HFF-Myc (cell line): ENCODE measurements at regions not wholly inside any gene's neighbourhood (a gene's known extent, or its start where the extent isn't known, plus 50 kb on each side); places are given as distances from the start of the nearest gene placed in this dataset.

Source experiments
- DNase-seq: peaks from one replicate; pipeline ENCODE4 v3.0.0-alpha.2; 2011; ENCODE audit warnings: low read depth; ENCODE audit errors: extremely low read depth
- H3K4me3 ChIP-seq: replicated peaks from 2 replicates; pipeline ENCODE4 v1.5.1; 2011; ENCODE audit warnings: low read depth, mild to moderate bottlenecking, control low read depth, low read length
- TF ChIP-seq, protein P1 (sequence below): IDR thresholded peaks from 2 replicates; pipeline ENCODE4 v1.5.1; 2012; ENCODE audit warnings: mild to moderate bottlenecking, low read depth, low read length, control low read depth; ENCODE audit errors: missing control alignments

DNA sequence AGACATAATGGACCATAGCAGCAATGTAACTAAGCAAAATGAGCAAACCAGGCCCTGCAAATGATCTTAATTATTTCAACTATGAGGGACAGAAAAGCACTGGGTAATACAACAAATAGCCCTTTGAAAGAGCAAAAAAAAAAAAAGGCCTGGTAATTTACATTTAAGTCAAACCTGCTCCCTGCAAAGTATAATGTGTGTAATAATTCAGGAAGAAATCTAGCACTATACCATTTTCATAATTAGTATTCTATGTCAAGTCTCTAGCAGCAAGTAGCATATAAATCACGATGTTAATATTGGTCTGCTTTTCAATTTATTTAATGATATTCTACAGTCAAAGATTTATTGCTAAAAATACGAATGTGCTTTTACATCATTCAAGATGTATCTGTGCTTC, 489.6 kb downstream of the BMP2 start:
- TF ChIP-seq, protein P1, sequence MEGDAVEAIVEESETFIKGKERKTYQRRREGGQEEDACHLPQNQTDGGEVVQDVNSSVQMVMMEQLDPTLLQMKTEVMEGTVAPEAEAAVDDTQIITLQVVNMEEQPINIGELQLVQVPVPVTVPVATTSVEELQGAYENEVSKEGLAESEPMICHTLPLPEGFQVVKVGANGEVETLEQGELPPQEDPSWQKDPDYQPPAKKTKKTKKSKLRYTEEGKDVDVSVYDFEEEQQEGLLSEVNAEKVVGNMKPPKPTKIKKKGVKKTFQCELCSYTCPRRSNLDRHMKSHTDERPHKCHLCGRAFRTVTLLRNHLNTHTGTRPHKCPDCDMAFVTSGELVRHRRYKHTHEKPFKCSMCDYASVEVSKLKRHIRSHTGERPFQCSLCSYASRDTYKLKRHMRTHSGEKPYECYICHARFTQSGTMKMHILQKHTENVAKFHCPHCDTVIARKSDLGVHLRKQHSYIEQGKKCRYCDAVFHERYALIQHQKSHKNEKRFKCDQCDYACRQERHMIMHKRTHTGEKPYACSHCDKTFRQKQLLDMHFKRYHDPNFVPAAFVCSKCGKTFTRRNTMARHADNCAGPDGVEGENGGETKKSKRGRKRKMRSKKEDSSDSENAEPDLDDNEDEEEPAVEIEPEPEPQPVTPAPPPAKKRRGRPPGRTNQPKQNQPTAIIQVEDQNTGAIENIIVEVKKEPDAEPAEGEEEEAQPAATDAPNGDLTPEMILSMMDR = no peak
- no peak for DNase-seq
- H3K4me3 ChIP-seq = no peak overlapping the region

DNA sequence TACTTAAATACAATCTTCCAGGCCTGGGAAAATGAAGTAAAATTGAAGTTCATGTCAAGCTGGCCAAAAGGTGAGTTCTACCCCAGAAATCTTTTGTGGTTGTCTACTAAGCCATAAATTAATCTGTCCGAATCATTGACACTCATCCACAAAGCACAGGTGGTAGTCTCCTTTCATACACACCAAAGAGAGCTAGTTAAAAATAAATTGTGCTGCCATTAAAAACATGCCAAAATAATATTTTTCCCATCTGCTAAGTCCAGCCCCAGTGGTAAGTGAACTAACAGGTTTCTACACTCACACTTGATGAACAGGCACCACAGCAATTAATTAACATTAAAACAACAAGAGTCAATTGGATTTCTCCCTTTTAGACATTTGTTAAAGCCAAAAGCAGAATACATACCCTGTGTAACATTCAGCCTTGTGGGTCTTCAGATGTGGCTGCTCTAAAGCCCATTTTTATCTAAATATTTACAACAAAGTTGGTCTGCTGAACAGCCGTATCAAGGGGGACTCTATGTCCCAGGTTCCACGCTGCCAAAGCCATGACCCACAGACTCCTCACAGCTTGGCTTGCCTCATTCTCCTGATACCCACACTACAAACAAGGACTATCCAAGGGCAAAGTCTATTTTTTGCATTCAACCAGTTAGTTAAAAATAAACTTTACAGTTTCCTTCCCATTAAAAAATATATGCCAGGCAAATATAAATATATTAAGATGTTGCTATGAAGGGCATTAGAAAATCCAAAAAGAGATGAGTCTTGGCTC, 490.4 kb downstream of the BMP2 start:
- TF ChIP-seq, protein P1 = no peak
- no peak for DNase-seq
- H3K4me3 ChIP-seq = no peak overlapping the region

DNA sequence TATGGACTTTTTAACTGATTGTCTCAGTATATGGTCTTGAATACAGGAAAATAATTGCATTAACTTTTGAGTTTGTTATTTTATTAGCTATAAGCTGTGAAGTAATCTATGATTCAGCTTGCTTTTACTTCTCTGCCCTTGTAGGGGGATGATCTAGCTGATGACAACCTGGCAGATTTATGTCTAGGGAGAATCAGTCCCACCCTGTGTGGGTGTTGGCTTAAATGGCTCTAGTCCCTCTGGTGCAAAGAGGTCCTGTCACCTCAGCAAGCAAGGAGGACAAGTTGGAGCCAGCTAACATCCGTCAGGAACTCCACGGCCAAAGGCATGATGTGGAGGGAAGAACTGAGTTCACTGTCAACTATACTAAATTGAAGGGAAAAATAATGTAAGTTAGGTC, 495.3 kb downstream of the BMP2 start:
- DNase-seq = no peak
- TF ChIP-seq, protein P1 = no peak
- H3K4me3 ChIP-seq = no peak overlapping the region

DNA sequence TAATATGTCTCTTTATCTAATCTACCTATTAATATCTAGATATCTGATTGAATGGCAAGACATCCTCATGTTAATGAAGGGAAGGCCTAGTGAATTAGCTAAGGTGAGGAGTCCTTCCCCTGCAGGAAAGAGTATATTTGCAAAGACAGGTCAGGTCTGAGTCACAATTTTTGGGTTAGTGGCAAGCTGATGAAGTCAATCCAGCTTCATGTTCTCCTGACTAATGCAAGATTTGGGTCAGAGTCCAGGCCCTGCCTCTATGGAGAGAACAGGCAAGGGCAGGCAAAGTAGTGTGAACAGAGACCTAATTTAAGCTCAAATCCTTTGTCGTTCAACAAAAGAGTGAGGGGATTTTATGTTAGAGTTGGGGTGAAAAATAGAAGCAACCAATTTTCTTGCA, 496.7 kb downstream of the BMP2 start:
- DNase-seq = no peak
- no peak overlapping the region for H3K4me3 ChIP-seq
- TF ChIP-seq, protein P1 = no peak

GRCh38 chr20:7269452-7269851, 502.0 kb downstream of the BMP2 start:
- TF ChIP-seq, protein P1 = no peak
- no peak for DNase-seq
- no peak overlapping the region for H3K4me3 ChIP-seq

- no peak for DNase-seq
- TF ChIP-seq, protein P1 = no peak
- H3K4me3 ChIP-seq = no peak overlapping the region
Measured at GRCh38 chr20:7272512-7272911, 505.0 kb downstream of the BMP2 start.

DNA sequence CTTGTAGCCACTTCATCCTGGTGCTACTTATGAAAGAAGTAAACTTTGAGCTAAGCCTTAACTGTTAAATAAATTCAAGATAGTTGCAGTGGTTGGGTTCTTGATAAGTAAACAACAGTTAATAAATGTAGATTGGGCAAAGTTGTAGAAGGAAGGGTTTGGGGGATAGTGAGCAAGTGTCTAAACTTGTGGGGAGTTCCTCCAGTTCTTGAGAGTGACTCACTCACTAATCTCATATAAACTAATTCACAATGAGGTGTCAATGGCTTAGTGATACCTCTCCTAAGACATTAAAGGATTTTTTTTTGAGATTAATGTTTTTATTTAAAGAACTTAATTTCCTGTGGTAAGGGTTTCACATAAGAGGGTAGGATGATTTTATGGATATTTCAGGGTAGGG, 507.4 kb downstream of the BMP2 start:
- no peak for DNase-seq
- TF ChIP-seq, protein P1 = no peak
- no peak overlapping the region for H3K4me3 ChIP-seq
